Effector memory CD4-positive, alpha-beta T cell (primary cell): ENCODE measurements at regions not wholly inside any gene's neighbourhood (a gene's known extent, or its start where the extent isn't known, plus 50 kb on each side); places are given as distances from the start of the nearest gene placed in this dataset.
"Not testable (repeated sequence)": the region's sequence is repeated elsewhere in the genome, so short reads cannot be mapped to it uniquely, and the experiment has no call there.

Experiments
- DNase-seq, 3 donors: peaks; one replicate each; pipeline ENCODE4 v3.0.0-alpha.2; 2020
- H3K27ac ChIP-seq: 2 replicates; pipeline ENCODE4 v1.7.0; 2013; ENCODE audit warnings: mild to moderate bottlenecking, low read length, moderate library complexity; ENCODE audit not compliant: insufficient read depth, poor library complexity, severe bottlenecking
- H3K27me3 ChIP-seq: replicated peaks from 2 replicates; pipeline ENCODE4 v1.7.0; 2013; ENCODE audit warnings: mild to moderate bottlenecking, low read length; ENCODE audit not compliant: insufficient read depth, control insufficient read depth, poor library complexity, severe bottlenecking
- H3K36me3 ChIP-seq: 2 replicates; pipeline ENCODE4 v1.7.0; 2013; ENCODE audit warnings: mild to moderate bottlenecking, low read length, moderate library complexity; ENCODE audit not compliant: control insufficient read depth, insufficient read depth
- H3K4me1 ChIP-seq: 2 replicates; pipeline ENCODE4 v1.7.0; 2013; ENCODE audit warnings: low read length, mild to moderate bottlenecking; ENCODE audit not compliant: control insufficient read depth, insufficient read depth, poor library complexity, severe bottlenecking
- H3K4me3 ChIP-seq: 2 replicates; pipeline ENCODE4 v1.7.0; 2013; ENCODE audit warnings: low read length, low read depth, mild to moderate bottlenecking; ENCODE audit not compliant: insufficient read depth, poor library complexity, severe bottlenecking
- H3K9me3 ChIP-seq: 2 replicates; pipeline ENCODE4 v1.7.0; 2013; ENCODE audit warnings: mild to moderate bottlenecking, low read length, moderate library complexity; ENCODE audit not compliant: control insufficient read depth

DNA sequence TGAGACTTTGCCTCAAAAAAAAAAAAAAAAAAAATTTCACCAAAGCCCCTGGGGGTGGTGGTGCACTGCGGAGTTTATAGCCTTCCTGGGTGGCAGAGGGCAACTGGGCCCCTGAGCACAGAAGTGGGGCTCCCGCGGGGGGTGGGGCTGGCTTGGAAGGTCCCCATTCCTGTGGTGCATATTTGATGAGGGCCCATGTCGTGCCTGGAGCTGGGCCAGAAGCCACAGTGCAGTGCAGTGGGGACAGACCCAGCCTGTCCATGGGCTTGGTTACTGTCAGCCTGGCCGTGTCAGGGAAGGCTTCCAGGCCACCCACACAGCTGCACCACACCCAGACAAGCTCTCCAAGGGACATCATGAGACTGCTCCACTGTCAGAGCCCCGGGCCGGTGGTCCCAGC is 95.5 kb downstream of the NSUN5 start:
- H3K4me3 ChIP-seq, H3K27me3 ChIP-seq, H3K36me3 ChIP-seq, H3K9me3 ChIP-seq, H3K4me1 ChIP-seq, H3K27ac ChIP-seq, DNase-seq: not testable (repeated sequence)

- not testable (repeated sequence) for H3K4me1 ChIP-seq, H3K4me3 ChIP-seq, H3K9me3 ChIP-seq, H3K27me3 ChIP-seq, H3K27ac ChIP-seq, DNase-seq, H3K36me3 ChIP-seq
Observed at GRCh38 chr7:73205594-73205993, 103.0 kb downstream of the NSUN5 start.

GRCh38 chr7:73204898-73205297 is 103.7 kb downstream of the NSUN5 start:
- not testable (repeated sequence) for H3K4me3 ChIP-seq, H3K36me3 ChIP-seq, H3K27ac ChIP-seq, H3K9me3 ChIP-seq, H3K27me3 ChIP-seq, H3K4me1 ChIP-seq, DNase-seq

GRCh38 chr7:73203312-73203711 is 105.3 kb downstream of the NSUN5 start:
- H3K27me3 ChIP-seq, H3K4me1 ChIP-seq, H3K4me3 ChIP-seq, DNase-seq, H3K36me3 ChIP-seq, H3K27ac ChIP-seq, H3K9me3 ChIP-seq: not testable (repeated sequence)

DNA sequence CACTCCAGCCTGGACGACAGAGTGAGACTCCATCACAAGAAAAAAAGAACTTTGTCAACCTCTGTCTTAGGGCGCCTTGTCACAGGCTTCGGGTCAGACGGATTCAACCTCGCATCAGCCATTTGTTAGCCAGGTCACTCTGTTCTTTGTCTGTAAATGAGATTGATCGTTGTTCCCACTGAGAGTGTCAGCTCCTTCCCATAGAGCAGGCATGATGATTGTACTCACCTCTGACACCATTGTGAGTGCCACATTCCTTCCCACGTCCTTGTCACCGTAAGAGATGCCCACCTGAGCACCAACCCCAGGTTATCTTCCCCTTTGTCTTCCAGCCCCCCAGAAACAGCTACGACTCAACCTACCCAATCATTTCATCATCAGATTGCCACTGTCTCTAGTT is 107.4 kb downstream of the NSUN5 start:
- H3K4me1 ChIP-seq, H3K27me3 ChIP-seq, H3K9me3 ChIP-seq, H3K27ac ChIP-seq, DNase-seq, H3K4me3 ChIP-seq, H3K36me3 ChIP-seq: not testable (repeated sequence)

- H3K4me1 ChIP-seq, DNase-seq, H3K36me3 ChIP-seq, H3K9me3 ChIP-seq, H3K27me3 ChIP-seq, H3K4me3 ChIP-seq, H3K27ac ChIP-seq: not testable (repeated sequence)
Observed at GRCh38 chr7:73200518-73201099, 108.0 kb downstream of the NSUN5 start.

GRCh38 chr7:73193991-73194390 is 108.2 kb upstream of the SPDYE9 start:
- not testable (repeated sequence) for H3K27ac ChIP-seq, H3K9me3 ChIP-seq, H3K4me3 ChIP-seq, H3K27me3 ChIP-seq, H3K4me1 ChIP-seq, H3K36me3 ChIP-seq, DNase-seq

DNA sequence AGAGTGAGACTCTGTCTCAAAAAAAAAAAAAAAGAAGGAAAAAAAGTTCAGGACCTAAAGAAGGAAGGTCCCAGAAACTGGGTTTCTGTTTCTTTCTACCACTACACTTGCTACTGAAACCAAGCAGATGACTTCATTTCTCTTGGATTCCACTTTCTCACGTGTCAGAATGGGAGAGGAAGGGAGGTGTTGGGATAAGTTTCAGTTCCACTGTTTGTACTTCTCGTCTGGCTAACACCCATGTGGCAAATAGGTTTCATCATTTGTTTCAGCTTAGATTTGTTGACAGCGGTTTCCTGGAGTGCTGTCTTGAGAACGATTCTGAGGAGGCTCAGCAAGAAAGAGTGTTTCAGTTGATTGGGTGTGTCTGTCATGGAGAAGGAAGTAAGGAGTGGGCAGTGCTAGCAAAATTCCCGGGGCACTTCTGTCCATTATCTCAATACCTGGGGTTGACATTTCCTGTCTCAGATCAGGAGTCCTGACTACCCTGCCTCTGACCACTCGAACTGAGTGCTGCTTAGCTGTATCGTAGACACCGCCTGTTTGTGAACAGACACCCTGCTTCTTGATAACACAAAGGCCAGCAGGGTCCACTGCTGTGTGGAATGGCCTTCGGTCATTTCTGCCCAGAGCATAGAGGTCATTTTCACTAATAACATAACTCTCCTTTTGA is 104.8 kb upstream of the SPDYE9 start:
- H3K27ac ChIP-seq, H3K36me3 ChIP-seq, H3K4me1 ChIP-seq: not testable (repeated sequence)

GRCh38 chr7:73188287-73188686 is 102.4 kb upstream of the SPDYE9 start:
- DNase-seq, H3K36me3 ChIP-seq, H3K27ac ChIP-seq, H3K27me3 ChIP-seq, H3K4me3 ChIP-seq, H3K4me1 ChIP-seq, H3K9me3 ChIP-seq: not testable (repeated sequence)

More for the DNA sequence above, 104.8 kb upstream of the SPDYE9 start:
- not testable (repeated sequence) for H3K27me3 ChIP-seq, H3K4me3 ChIP-seq, H3K9me3 ChIP-seq, DNase-seq

GRCh38 chr7:73186589-73187309 is 100.9 kb upstream of the SPDYE9 start:
- H3K27me3 ChIP-seq, H3K27ac ChIP-seq, H3K36me3 ChIP-seq, H3K9me3 ChIP-seq, DNase-seq, H3K4me3 ChIP-seq, H3K4me1 ChIP-seq: not testable (repeated sequence)
